Fibroblast of lung (primary cell): ENCODE measurements at regions not wholly inside any gene's neighbourhood (a gene's known extent, or its start where the extent isn't known, plus 50 kb on each side); places are given as distances from the start of the nearest gene placed in this dataset.

ENCODE experiments used
- CTCF ChIP-seq, 2 donors: IDR thresholded peaks in 1 of 2; conservative IDR thresholded peaks in 1 of 2; 1 replicate in 1 of 2; 2 replicates in 1 of 2; pipeline ENCODE4 v1.5.1; 2011 to 2012; ENCODE audit warnings: low read length in 2 of 2, control low read depth in 1 of 2, inconsistent platforms in 1 of 2, low read depth in 1 of 2, mild to moderate bottlenecking in 1 of 2
- EZH2 ChIP-seq: IDR thresholded peaks from 2 replicates; pipeline ENCODE4 v1.5.1; 2012; ENCODE audit warnings: low read length, control low read depth, mild to moderate bottlenecking; ENCODE audit errors: missing control alignments

- no peak for TF ChIP-seq CTCF (conservative IDR thresholded peaks at IDR 0.05 in 1 of 2, IDR thresholded peaks at IDR 0.05 in 1 of 2; ENCODE audit: low read depth in 1 of 2, low read length in 2 of 2)
- no peak for TF ChIP-seq EZH2
Observed at GRCh38 chr17:79408251-79408650, 202.6 kb downstream of the RBFOX3 start.
